Thyroid gland (tissue), 4 donors: ENCODE measurements at regions not wholly inside any gene's neighbourhood (a gene's known extent, or its start where the extent isn't known, plus 50 kb on each side); places are given as distances from the start of the nearest gene placed in this dataset.

ENCODE experiments used
- DNase-seq, 2 donors: peaks; one replicate each; pipeline ENCODE4 v3.0.0-alpha.2; 2019
- H3K27ac ChIP-seq, 3 donors: fragments of 200-600 bp; sonication (generic); 1 replicate in 2 of 3; 2 replicates in 1 of 3; pipeline ENCODE4 v1.5.1; 2016 to 2019; ENCODE audit warnings: mild to moderate bottlenecking in 1 of 3, moderate library complexity in 1 of 3
- H3K27me3 ChIP-seq: fragments of 200-600 bp; sonication (generic); one replicate; pipeline ENCODE4 v1.5.1; 2019
- H3K36me3 ChIP-seq, 2 donors: fragments of 200-600 bp; sonication (generic); one replicate each; pipeline ENCODE4 v1.5.1; 2016 to 2019
- H3K4me1 ChIP-seq, 2 donors: fragments of 200-600 bp; sonication (generic); one replicate each; pipeline ENCODE4 v1.5.1; 2017 to 2019
- H3K4me3 ChIP-seq, 3 donors: fragments of 200-600 bp; sonication (generic); replicated peaks in 1 of 3; 1 replicate in 2 of 3; 2 replicates in 1 of 3; pipeline ENCODE4 v1.5.1; 2016; ENCODE audit warnings: mild to moderate bottlenecking in 1 of 3
- H3K9me3 ChIP-seq: fragments of 200-600 bp; sonication (generic); one replicate; pipeline ENCODE4 v1.5.1; 2017
- POLR2A ChIP-seq, 2 donors: fragments of 450-650 bp; IDR thresholded peaks; one replicate each; pipeline ENCODE4 v1.6.1; 2017; ENCODE audit warnings: antibody characterized with exemption in 2 of 2, mild to moderate bottlenecking in 2 of 2, moderate library complexity in 1 of 2
- WGBS, 2 donors: methylation state at CpG; one replicate each; pipeline ENCODE4 v1.1.5; 2017; 5-methylcytosine and 5-hydroxymethylcytosine counted together
- intact Hi-C: fragments of 100-400 bp; cut with DNase I; formaldehyde crosslinking; loops from one replicate; pipeline ENCODE4 v1.15.1; 2023
- TF ChIP-seq, protein P1 (sequence below), 6 experiments: fragments of 200-600 bp in 3 of 6; fragments of 450-650 bp in 3 of 6; sonication (generic) in 3 of 6; IDR thresholded peaks; one replicate each; pipeline ENCODE4 v1.5.1; 2016 to 2019; ENCODE audit warnings: antibody characterized with exemption in 6 of 6, mild to moderate bottlenecking in 2 of 6, inconsistent platforms in 1 of 6, moderate library complexity in 1 of 6

DNA sequence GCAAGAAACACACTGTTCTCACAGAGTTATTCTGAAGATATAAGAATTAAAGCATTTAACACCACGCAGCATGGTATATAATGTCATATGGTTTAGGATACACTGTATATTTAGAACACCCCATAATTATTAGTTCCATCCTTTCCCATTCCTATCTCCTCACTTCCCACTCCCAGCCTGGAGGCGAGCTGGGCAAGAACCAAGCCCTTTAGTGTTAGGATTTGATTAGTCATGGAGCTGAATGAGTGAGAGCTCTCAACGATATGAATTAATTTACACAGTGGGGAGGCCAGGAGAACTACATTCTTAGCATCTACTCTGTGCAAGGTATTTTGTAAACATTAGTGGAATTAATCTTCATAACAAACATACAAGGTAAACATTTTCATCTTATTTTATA, 934.3 kb downstream of the DIAPH3 start:
- intact Hi-C loops: no loop called here

DNA sequence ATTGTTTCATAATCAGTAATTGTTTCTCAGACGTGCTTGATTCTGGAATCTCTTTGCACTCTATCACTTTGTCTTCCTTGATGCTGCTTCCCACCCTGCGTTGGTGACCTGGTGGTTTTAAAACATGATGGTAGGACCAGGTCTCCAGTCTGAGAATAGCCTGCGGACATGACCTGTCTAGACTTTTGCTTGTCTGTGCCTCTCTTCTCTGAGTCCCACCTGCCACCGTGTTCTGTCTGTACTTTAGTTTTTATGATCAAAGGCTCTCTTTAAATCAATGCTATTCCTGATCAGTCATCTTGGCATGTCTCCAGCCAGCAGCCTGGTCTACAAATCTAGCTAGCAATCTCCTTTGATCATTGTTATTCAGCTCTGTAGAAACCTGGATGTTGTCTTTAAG, 933.9 kb downstream of the DIAPH3 start:
- Histone ChIP-seq H3K36me3 (no peaks in the 10 kb centered on the region), H3K4me1 (no peaks in the 10 kb centered on the region), H3K9me3 (no peaks in the 10 kb centered on the region), H3K27ac (no peak overlapping the region), H3K27me3 (no peaks in the 10 kb centered on the region), H3K4me3 (no peak overlapping the region)
- 74 to 87% methylated on average over 4 of the region's 4 CpGs for WGBS, 2 donors
- intact Hi-C loops: no loop called here
- no peak for DNase-seq
- TF ChIP-seq, protein P1, sequence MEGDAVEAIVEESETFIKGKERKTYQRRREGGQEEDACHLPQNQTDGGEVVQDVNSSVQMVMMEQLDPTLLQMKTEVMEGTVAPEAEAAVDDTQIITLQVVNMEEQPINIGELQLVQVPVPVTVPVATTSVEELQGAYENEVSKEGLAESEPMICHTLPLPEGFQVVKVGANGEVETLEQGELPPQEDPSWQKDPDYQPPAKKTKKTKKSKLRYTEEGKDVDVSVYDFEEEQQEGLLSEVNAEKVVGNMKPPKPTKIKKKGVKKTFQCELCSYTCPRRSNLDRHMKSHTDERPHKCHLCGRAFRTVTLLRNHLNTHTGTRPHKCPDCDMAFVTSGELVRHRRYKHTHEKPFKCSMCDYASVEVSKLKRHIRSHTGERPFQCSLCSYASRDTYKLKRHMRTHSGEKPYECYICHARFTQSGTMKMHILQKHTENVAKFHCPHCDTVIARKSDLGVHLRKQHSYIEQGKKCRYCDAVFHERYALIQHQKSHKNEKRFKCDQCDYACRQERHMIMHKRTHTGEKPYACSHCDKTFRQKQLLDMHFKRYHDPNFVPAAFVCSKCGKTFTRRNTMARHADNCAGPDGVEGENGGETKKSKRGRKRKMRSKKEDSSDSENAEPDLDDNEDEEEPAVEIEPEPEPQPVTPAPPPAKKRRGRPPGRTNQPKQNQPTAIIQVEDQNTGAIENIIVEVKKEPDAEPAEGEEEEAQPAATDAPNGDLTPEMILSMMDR (IDR thresholded peaks at IDR 0.05): no peak
- TF ChIP-seq POLR2A (IDR thresholded peaks at IDR 0.05): no peak

More for the DNA sequence above, 934.3 kb downstream of the DIAPH3 start:
- H3K27me3 ChIP-seq: no peaks in the 10 kb centered on the region
- no peak overlapping the region for H3K27ac ChIP-seq
- no peaks in the 10 kb centered on the region for H3K4me1 ChIP-seq
- TF ChIP-seq, protein P1 (IDR thresholded peaks at IDR 0.05): no peak
- TF ChIP-seq POLR2A (IDR thresholded peaks at IDR 0.05): no peak
- WGBS, 2 donors: 86 to 89% methylated on average over 3 of the region's 3 CpGs
- H3K4me3 ChIP-seq: no peak overlapping the region
- no peaks in the 10 kb centered on the region for H3K9me3 ChIP-seq
- DNase-seq: no peak
- H3K36me3 ChIP-seq: no peaks in the 10 kb centered on the region

DNA sequence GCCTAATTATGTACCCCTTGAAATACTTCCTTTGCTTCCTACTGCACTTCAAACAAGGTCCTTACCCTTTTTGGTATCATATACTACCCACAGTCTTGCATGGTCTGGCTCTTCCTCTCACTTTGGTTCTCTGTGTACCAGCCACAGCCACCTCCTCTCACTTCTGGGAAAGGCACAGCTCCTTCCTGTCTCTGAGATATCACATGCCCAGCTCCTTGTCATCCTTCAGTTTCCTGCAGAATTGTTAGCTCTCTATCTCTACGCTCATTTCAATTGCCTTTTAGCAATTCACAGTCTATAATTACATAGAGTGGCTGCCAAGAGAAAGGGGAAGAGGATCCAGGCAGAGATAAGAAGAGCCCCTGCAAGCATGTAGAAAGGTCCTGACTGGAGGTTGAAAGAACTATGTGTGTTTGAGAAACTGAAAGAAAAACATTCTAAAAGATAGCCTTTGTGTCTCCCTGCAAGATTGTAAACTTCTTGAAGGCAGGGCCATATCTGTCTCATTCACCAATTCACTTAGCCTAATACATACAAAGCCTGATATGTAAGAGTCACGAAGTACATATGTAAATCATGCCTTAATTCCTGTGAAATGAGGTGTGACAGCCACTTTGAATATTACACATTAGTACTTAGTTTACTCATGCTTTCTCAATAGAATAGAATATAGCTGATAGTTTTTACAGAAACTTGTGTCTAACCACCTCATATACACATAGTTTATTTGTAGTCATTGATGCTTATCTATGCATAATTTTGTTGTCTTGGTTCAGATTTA, 933.1 kb downstream of the DIAPH3 start:
- no peak for TF ChIP-seq POLR2A (IDR thresholded peaks at IDR 0.05)
- TF ChIP-seq, protein P1 (IDR thresholded peaks at IDR 0.05): no peak
- Histone ChIP-seq H3K36me3 (no peaks in the 10 kb centered on the region), H3K9me3 (no peaks in the 10 kb centered on the region), H3K27ac (no peak overlapping the region), H3K4me3 (no peak overlapping the region), H3K27me3 (no peaks in the 10 kb centered on the region), H3K4me1 (no peaks in the 10 kb centered on the region)
- no peak for DNase-seq
- WGBS, 2 donors: 80 to 84% methylated on average over 2 of the region's 2 CpGs
- intact Hi-C loops: no loop called here

DNA sequence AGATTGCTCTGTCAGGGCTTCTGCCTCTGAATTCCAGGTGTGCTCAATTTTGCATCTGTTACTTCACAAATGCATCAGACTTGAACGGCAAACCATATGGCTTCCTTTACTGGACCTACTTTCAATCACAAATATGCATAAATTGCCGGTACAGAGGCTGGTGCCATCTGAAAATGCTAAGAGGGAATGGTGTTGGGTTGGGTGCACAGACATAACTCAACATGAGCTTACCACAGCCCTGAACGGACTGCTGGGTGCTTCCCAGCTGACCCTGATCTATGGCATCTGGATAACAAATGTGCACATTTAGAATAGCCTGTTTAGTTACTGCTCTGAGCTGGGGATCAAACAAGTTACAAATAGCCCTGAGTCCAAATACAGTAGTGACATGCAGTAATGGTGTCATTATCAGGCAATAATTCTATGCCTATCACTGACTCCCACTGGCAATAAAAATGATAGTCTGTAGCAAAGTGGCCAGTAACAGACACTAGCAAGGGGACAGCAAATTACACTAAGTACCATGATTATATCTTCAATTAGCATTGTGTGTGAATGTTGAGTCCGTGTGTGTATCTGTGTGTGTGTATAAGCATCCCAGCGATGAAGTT, 927.3 kb downstream of the DIAPH3 start:
- no peaks in the 10 kb centered on the region for H3K4me1 ChIP-seq
- no peak overlapping the region for H3K4me3 ChIP-seq
- no peaks in the 10 kb centered on the region for H3K36me3 ChIP-seq
- WGBS, 2 donors: 81 to 84% methylated on average over 5 of the region's 5 CpGs
- H3K27me3 ChIP-seq: no peaks in the 10 kb centered on the region
- no peaks in the 10 kb centered on the region for H3K9me3 ChIP-seq
- intact Hi-C loops: no loop called here
- no peak for DNase-seq
- TF ChIP-seq, protein P1 (IDR thresholded peaks at IDR 0.05): no peak
- no peak for TF ChIP-seq POLR2A (IDR thresholded peaks at IDR 0.05)
- no peak overlapping the region for H3K27ac ChIP-seq

DNA sequence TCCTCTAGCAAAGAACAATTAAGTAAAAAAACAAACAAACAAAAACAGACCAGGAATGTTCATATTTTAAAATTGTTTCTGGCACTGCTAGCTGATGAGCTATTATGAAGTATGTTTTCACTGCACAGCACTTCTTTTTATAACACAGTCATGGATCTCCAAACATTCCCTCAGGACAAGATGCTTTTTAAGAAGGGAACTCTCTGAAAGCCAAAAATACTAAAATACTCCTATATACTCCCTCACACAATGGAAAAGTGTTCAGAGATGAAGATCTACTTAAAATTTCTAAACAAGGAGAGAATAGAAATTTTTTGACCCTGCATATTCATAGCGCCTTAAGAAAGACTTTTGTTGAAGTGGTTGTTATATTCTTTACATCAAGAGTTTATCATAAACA, 926.8 kb downstream of the DIAPH3 start:
- DNase-seq: no peak
- Histone ChIP-seq H3K4me3 (no peak overlapping the region), H3K4me1 (no peaks in the 10 kb centered on the region), H3K27ac (no peak overlapping the region), H3K9me3 (no peaks in the 10 kb centered on the region), H3K27me3 (no peaks in the 10 kb centered on the region), H3K36me3 (no peaks in the 10 kb centered on the region)
- WGBS, 2 donors: 80 to 84% methylated on average over 1 of the region's 1 CpG
- intact Hi-C loops: no loop called here
- TF ChIP-seq POLR2A (IDR thresholded peaks at IDR 0.05): no peak
- TF ChIP-seq, protein P1 (IDR thresholded peaks at IDR 0.05): no peak
